ENCODE measurements at regions not wholly inside any gene's neighbourhood (a gene's known extent, or its start where the extent isn't known, plus 50 kb on each side); places are given as distances from the start of the nearest gene placed in this dataset.

- DNase-seq (ENCODE audit: low read depth) = peak; percentile 2
- no peak for TF ChIP-seq CTCF (IDR thresholded peaks at IDR 0.05; ENCODE audit: low read length, missing control alignments)
- no peak overlapping the region for H3K4me3 ChIP-seq (replicated peaks; ENCODE audit: low read depth, low read length)
Observed at GRCh38 chr12:53844994-53845844, 93.4 kb upstream of the HOXC13 start.

- no peak overlapping the region for H3K4me3 ChIP-seq (replicated peaks; ENCODE audit: low read depth, low read length)
- TF ChIP-seq CTCF (IDR thresholded peaks at IDR 0.05; ENCODE audit: low read length, missing control alignments) = no peak
- no peak for DNase-seq (ENCODE audit: low read depth)
Observed at GRCh38 chr12:53845932-53846331, 92.7 kb upstream of the HOXC13 start.

- no peak overlapping the region for H3K4me3 ChIP-seq (replicated peaks; ENCODE audit: low read depth, low read length)
- no peak for DNase-seq (ENCODE audit: low read depth)
- TF ChIP-seq CTCF (IDR thresholded peaks at IDR 0.05; ENCODE audit: low read length, missing control alignments) = no peak
Observed at GRCh38 chr12:53849113-53849512, 89.5 kb upstream of the HOXC13 start.

GRCh38 chr12:53849656-53850055 is 89.0 kb upstream of the HOXC13 start:
- DNase-seq (ENCODE audit: low read depth) = no peak
- H3K4me3 ChIP-seq (replicated peaks; ENCODE audit: low read depth, low read length) = no peak overlapping the region
- no peak for TF ChIP-seq CTCF (IDR thresholded peaks at IDR 0.05; ENCODE audit: low read length, missing control alignments)

- no peak for TF ChIP-seq CTCF (IDR thresholded peaks at IDR 0.05; ENCODE audit: low read length, missing control alignments)
- DNase-seq (ENCODE audit: low read depth) = no peak
- H3K4me3 ChIP-seq (replicated peaks; ENCODE audit: low read depth, low read length) = no peak overlapping the region
Observed at GRCh38 chr12:53852061-53852460, 86.6 kb upstream of the HOXC13 start.

GRCh38 chr12:53852992-53853391 is 85.6 kb upstream of the HOXC13 start:
- TF ChIP-seq CTCF (IDR thresholded peaks at IDR 0.05; ENCODE audit: low read length, missing control alignments) = no peak
- DNase-seq (ENCODE audit: low read depth) = no peak
- H3K4me3 ChIP-seq (replicated peaks; ENCODE audit: low read depth, low read length) = no peak overlapping the region

Measured in fibroblast of pulmonary artery (primary cell).